Neural progenitor cell (in vitro differentiated cells): ENCODE measurements at regions not wholly inside any gene's neighbourhood (a gene's known extent, or its start where the extent isn't known, plus 50 kb on each side); places are given as distances from the start of the nearest gene placed in this dataset.

Source experiments
- DNase-seq: peaks from one replicate; pipeline ENCODE4 v3.0.0-alpha.2; 2016; ENCODE audit warnings: low spot score
- H2AFZ ChIP-seq: fragments of 200-600 bp; sonication (generic); replicated peaks from 2 replicates; pipeline ENCODE4 v1.6.1; 2016; ENCODE audit warnings: antibody characterized with exemption
- H3F3A ChIP-seq: fragments of 200-600 bp; sonication (generic); 2 replicates; pipeline ENCODE4 v1.6.1; 2016; ENCODE audit warnings: antibody characterized with exemption, low read depth
- H3K27ac ChIP-seq: fragments of 200-600 bp; sonication (generic); 2 replicates; pipeline ENCODE4 v1.5.1; 2016; ENCODE audit warnings: mild to moderate bottlenecking
- H3K27me3 ChIP-seq: fragments of 200-600 bp; sonication (generic); 2 replicates; pipeline ENCODE4 v1.6.1; 2016; ENCODE audit warnings: mild to moderate bottlenecking, moderate library complexity
- H3K36me3 ChIP-seq: fragments of 200-600 bp; sonication (generic); 2 replicates; pipeline ENCODE4 v1.5.1; 2016
- H3K4me1 ChIP-seq: fragments of 200-600 bp; sonication (generic); 2 replicates; pipeline ENCODE4 v1.6.1; 2016; ENCODE audit warnings: mixed run types
- H3K4me2 ChIP-seq: fragments of 200-600 bp; sonication (generic); 2 replicates; pipeline ENCODE4 v1.6.1; 2016
- H3K4me3 ChIP-seq: fragments of 200-600 bp; sonication (generic); 2 replicates; pipeline ENCODE4 v1.5.1; 2016
- H3K79me2 ChIP-seq: fragments of 200-600 bp; sonication (generic); 2 replicates; pipeline ENCODE4 v1.6.1; 2016; ENCODE audit warnings: low read depth
- H3K9ac ChIP-seq: fragments of 200-600 bp; sonication (generic); 2 replicates; pipeline ENCODE4 v1.6.1; 2016
- H3K9me3 ChIP-seq: fragments of 200-600 bp; sonication (generic); 2 replicates; pipeline ENCODE4 v1.5.1; 2016; ENCODE audit warnings: low read depth
- H4K20me1 ChIP-seq: fragments of 200-600 bp; sonication (generic); 2 replicates; pipeline ENCODE4 v1.6.1; 2016; ENCODE audit warnings: low read depth
- H3K27ac Mint-ChIP-seq: 3 replicates; pipeline ENCODE4 v1.8.0; 2021; ENCODE audit warnings: mixed read lengths
- H3K27me3 Mint-ChIP-seq: 2 replicates; pipeline ENCODE4 v1.8.0; 2022; ENCODE audit warnings: low read depth, mild to moderate bottlenecking, inconsistent platforms, moderate library complexity, mixed read lengths; ENCODE audit not compliant: insufficient read depth
- H3K36me3 Mint-ChIP-seq: 3 replicates; pipeline ENCODE4 v1.8.0; 2021; ENCODE audit warnings: mixed read lengths
- H3K4me1 Mint-ChIP-seq: 3 replicates; pipeline ENCODE4 v1.8.0; 2021; ENCODE audit warnings: mixed read lengths
- H3K4me3 Mint-ChIP-seq: 3 replicates; pipeline ENCODE4 v1.8.0; 2021; ENCODE audit warnings: mild to moderate bottlenecking, moderate library complexity, mixed read lengths
- H3K9me3 Mint-ChIP-seq: 3 replicates; pipeline ENCODE4 v1.8.0; 2020; ENCODE audit warnings: mixed read lengths
- CTCF ChIP-seq: fragments of 200-600 bp; sonication (generic); IDR thresholded peaks from 2 replicates; pipeline ENCODE4 v1.5.1; 2017; ENCODE audit warnings: antibody characterized with exemption, mild to moderate bottlenecking
- EZH2 ChIP-seq: fragments of 200-600 bp; sonication (generic); IDR thresholded peaks from 2 replicates; pipeline ENCODE4 v1.6.1; 2017; ENCODE audit warnings: antibody characterized with exemption, mild to moderate bottlenecking, moderate library complexity
- EZH2phosphoT487 ChIP-seq: fragments of 200-600 bp; sonication (generic); IDR thresholded peaks from 2 replicates; pipeline ENCODE4 v1.6.1; 2017; ENCODE audit warnings: antibody characterized with exemption

GRCh38 chr2:60295636-60295962, 257.9 kb downstream of the BCL11A start:
- Histone ChIP-seq H3K9ac (no peak overlapping the region), H3K4me1 (peaks cover 11% of the 10 kb centered on the region), H3K27ac (no peak overlapping the region), H4K20me1 (no peaks in the 10 kb centered on the region), H3K36me3 (no peaks in the 10 kb centered on the region), H3K79me2 (no peaks in the 10 kb centered on the region), H3K9me3 (no peaks in the 10 kb centered on the region), H3K27me3 (no peaks in the 10 kb centered on the region), H3K4me3 (no peak overlapping the region), H3F3A (peaks cover 10% of the 10 kb centered on the region), H2AFZ (peak overlapping the region; percentile 18), H3K4me2 (peak overlapping the region; percentile 24)
- peak; percentile 23 for DNase-seq
- Mint-ChIP-seq H3K4me1 (peaks cover 18% of the 10 kb centered on the region), H3K27me3 (no peaks in the 10 kb centered on the region), H3K4me3 (no peak overlapping the region), H3K27ac (peak overlapping the region; percentile 57), H3K36me3 (no peaks in the 10 kb centered on the region), H3K9me3 (peaks cover 12% of the 10 kb centered on the region)
- TF ChIP-seq CTCF (peak; percentile 40), EZH2 (no peak)

GRCh38 chr2:60294901-60295635, 258.4 kb downstream of the BCL11A start:
- TF ChIP-seq EZH2 (no peak), EZH2phosphoT487 (no peak), CTCF (no peak)
- Histone ChIP-seq H2AFZ (peak overlapping the region; percentile 18), H3K79me2 (no peaks in the 10 kb centered on the region), H3K27me3 (no peaks in the 10 kb centered on the region), H3K4me3 (no peak overlapping the region), H3K4me2 (peak overlapping the region; percentile 24), H3K36me3 (no peaks in the 10 kb centered on the region), H3K27ac (no peak overlapping the region), H3F3A (peaks cover 10% of the 10 kb centered on the region), H4K20me1 (no peaks in the 10 kb centered on the region), H3K9ac (no peak overlapping the region), H3K4me1 (peaks cover 11% of the 10 kb centered on the region), H3K9me3 (no peaks in the 10 kb centered on the region)
- Mint-ChIP-seq H3K27ac (no peak overlapping the region), H3K9me3 (peaks cover 12% of the 10 kb centered on the region), H3K27me3 (no peaks in the 10 kb centered on the region), H3K4me1 (peaks cover 22% of the 10 kb centered on the region), H3K36me3 (no peaks in the 10 kb centered on the region), H3K4me3 (no peak overlapping the region)
- peak; percentile 49 for DNase-seq

- no peak overlapping the region for H3K4me3 Mint-ChIP-seq
- Histone ChIP-seq H3K9me3 (no peaks in the 10 kb centered on the region), H3K27ac (no peak overlapping the region), H3K9ac (no peak overlapping the region), H3K4me2 (no peak overlapping the region), H3K36me3 (no peaks in the 10 kb centered on the region), H3K27me3 (no peaks in the 10 kb centered on the region), H3K4me1 (peaks cover 11% of the 10 kb centered on the region), H3K4me3 (no peak overlapping the region), H3K79me2 (no peaks in the 10 kb centered on the region), H2AFZ (no peak overlapping the region), H4K20me1 (no peaks in the 10 kb centered on the region), H3F3A (peaks cover 10% of the 10 kb centered on the region)
- H3K27me3 Mint-ChIP-seq: no peaks in the 10 kb centered on the region
- peaks cover 17% of the 10 kb centered on the region for H3K9me3 Mint-ChIP-seq
- TF ChIP-seq EZH2phosphoT487 (no peak), EZH2 (no peak), CTCF (no peak)
- DNase-seq: no peak
- no peaks in the 10 kb centered on the region for H3K36me3 Mint-ChIP-seq
- H3K4me1 Mint-ChIP-seq: peaks cover 26% of the 10 kb centered on the region
- H3K27ac Mint-ChIP-seq: no peak overlapping the region
Measured at GRCh38 chr2:60292242-60292641, 261.2 kb downstream of the BCL11A start.
